ENCODE measurements at regions not wholly inside any gene's neighbourhood (a gene's known extent, or its start where the extent isn't known, plus 50 kb on each side); places are given as distances from the start of the nearest gene placed in this dataset.

DNA sequence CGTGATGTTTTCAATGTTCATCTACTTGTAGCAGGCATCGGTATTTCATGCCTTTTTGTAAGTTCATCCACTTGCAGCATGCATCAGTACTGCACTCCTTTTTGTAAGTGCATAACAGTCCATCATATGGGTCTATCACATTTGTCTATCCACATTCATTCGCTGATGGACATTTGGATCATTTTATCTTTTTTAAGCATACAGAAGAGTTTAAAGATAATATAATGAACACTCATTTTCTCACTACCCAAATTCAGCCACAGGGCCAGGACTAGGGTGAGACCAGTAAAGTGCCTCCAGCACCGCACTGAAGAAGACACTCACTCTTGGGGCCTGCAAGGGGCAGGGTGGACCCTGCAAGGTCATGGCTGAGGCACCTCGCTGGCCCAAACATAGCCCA lies 309.6 kb downstream of the UACA start:
- no peak overlapping the region for H3K27ac ChIP-seq
- no peaks in the 10 kb centered on the region for H3K9me3 ChIP-seq (replicated peaks in 1 of 3)
- H3K27me3 ChIP-seq, result no peaks in the 10 kb centered on the region
- H3K36me3 ChIP-seq (replicated peaks in 1 of 2), result no peaks in the 10 kb centered on the region
- no peak overlapping the region for H3K4me3 ChIP-seq
- DNase-seq, result no peak
- intact Hi-C loops (cut with DNase I), result no loop called here
- 80 to 94% (median 86%) methylated on average over 5 of the region's 5 CpGs for WGBS, 4 donors
- TF ChIP-seq, protein P1, sequence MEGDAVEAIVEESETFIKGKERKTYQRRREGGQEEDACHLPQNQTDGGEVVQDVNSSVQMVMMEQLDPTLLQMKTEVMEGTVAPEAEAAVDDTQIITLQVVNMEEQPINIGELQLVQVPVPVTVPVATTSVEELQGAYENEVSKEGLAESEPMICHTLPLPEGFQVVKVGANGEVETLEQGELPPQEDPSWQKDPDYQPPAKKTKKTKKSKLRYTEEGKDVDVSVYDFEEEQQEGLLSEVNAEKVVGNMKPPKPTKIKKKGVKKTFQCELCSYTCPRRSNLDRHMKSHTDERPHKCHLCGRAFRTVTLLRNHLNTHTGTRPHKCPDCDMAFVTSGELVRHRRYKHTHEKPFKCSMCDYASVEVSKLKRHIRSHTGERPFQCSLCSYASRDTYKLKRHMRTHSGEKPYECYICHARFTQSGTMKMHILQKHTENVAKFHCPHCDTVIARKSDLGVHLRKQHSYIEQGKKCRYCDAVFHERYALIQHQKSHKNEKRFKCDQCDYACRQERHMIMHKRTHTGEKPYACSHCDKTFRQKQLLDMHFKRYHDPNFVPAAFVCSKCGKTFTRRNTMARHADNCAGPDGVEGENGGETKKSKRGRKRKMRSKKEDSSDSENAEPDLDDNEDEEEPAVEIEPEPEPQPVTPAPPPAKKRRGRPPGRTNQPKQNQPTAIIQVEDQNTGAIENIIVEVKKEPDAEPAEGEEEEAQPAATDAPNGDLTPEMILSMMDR (IDR thresholded peaks at IDR 0.05), result no peak
- TF ChIP-seq POLR2A (IDR thresholded peaks at IDR 0.05), result no peak
- no peaks in the 10 kb centered on the region for H3K4me1 ChIP-seq (replicated peaks in 1 of 2)

DNA sequence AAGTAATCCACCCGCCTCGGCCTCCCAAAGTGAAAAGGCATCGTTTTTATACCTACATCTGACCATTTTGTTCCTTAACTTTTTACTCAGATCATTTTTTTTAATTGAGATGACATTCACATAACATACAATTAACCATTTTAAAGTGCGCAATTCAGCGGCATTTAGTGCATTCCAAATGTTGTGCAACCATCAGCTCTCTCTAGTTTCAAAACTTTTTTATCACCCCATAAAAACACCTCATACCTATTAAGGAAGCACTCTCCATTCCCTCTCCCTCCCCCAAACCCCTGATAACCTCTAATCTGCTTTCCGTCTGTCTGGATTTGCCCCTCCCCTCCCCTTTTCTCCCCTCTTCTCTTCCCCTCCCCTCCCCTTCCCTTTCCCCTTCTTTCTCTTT lies 310.1 kb downstream of the UACA start:
- no peaks in the 10 kb centered on the region for H3K27me3 ChIP-seq
- no peaks in the 10 kb centered on the region for H3K4me1 ChIP-seq (replicated peaks in 1 of 2)
- no peak overlapping the region for H3K27ac ChIP-seq
- H3K36me3 ChIP-seq (replicated peaks in 1 of 2), result no peaks in the 10 kb centered on the region
- H3K4me3 ChIP-seq, result no peak overlapping the region
- no peak for DNase-seq
- no peaks in the 10 kb centered on the region for H3K9me3 ChIP-seq (replicated peaks in 1 of 3)
- WGBS, 4 donors, result 71 to 83% (median 75%) methylated on average over 6 of the region's 6 CpGs
- intact Hi-C loops (cut with DNase I), result no loop called here
- TF ChIP-seq POLR2A (IDR thresholded peaks at IDR 0.05), result no peak
- TF ChIP-seq, protein P1 (IDR thresholded peaks at IDR 0.05), result no peak

DNA sequence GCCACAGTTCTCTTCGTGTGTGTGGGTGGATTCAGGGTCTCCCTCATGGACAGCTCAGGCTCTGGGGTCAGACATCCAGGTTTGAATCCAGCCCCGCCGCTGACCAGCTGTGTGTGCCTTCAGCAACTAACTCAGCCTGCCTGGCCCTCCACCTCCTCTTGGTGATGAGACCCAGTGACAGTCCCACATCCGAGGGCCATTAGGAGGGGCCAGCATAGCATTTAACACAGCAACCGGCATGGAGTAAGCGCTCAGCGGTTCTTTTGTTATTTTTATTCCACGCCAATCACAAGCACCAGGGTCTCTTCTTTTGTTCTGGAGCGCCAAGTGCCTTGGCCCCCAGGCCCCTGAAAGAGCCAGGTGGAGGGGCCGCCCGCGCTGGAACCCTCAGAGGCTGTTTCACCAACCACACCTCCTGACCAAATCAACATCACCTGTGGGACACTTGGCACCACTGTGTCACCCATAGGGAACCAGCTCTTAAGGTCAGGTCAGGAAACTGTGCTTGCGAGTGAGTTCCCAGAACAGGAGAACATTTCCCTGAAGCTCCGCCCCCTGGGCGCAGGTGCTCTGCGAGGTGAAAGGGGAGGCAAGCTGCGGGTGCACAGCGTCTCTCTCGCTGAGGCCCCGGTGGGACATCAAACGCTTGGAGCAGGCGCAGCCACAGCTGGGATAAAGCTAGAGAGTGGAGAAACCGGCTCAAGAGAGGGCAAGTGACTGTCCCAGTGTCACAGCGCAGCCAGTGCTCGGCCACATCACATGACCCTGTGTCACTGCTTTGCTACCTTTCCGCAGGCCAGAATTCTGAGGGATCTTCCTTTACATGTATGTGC lies 311.3 kb downstream of the UACA start:
- H3K4me3 ChIP-seq, result no peak overlapping the region
- 52 to 60% (median 53%) methylated on average over 11 to 26 of the region's 26 CpGs for WGBS, 4 donors
- no peak for TF ChIP-seq POLR2A (IDR thresholded peaks at IDR 0.05)
- TF ChIP-seq, protein P1 (IDR thresholded peaks at IDR 0.05), result no peak
- no peaks in the 10 kb centered on the region for H3K27me3 ChIP-seq
- DNase-seq, result no peak
- no peaks in the 10 kb centered on the region for H3K4me1 ChIP-seq (replicated peaks in 1 of 2)
- H3K36me3 ChIP-seq (replicated peaks in 1 of 2), result no peaks in the 10 kb centered on the region
- H3K9me3 ChIP-seq (replicated peaks in 1 of 3), result no peaks in the 10 kb centered on the region
- no peak overlapping the region for H3K27ac ChIP-seq
- intact Hi-C loops (cut with DNase I), result no loop called here

DNA sequence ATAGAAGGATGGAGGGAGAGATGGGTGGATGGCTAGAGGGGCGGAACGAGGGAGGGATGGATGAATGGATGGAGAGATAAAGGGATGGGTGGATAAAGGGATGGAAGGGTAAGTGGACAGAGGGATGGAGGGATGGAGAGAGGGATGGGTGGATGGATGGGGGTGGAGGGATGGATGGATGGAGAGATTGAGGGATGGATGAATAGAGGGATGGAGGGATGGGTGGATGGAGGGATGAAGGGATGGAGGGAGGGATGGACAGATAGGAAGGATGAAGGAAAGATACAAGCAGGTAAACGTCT lies 313.3 kb downstream of the UACA start:
- Histone ChIP-seq H3K9me3 (replicated peaks in 1 of 3) (no peaks in the 10 kb centered on the region), H3K36me3 (replicated peaks in 1 of 2) (no peaks in the 10 kb centered on the region), H3K4me1 (replicated peaks in 1 of 2) (no peaks in the 10 kb centered on the region), H3K27me3 (peaks cover 6% of the 10 kb centered on the region), H3K4me3 (no peak overlapping the region), H3K27ac (no peak overlapping the region)
- 71 to 80% (median 75%) methylated on average over 3 of the region's 3 CpGs for WGBS, 4 donors
- intact Hi-C loops (cut with DNase I), result no loop called here
- DNase-seq, result no peak
- no peak for TF ChIP-seq POLR2A (IDR thresholded peaks at IDR 0.05)
- TF ChIP-seq, protein P1 (IDR thresholded peaks at IDR 0.05), result no peak
